ENCODE measurements at regions not wholly inside any gene's neighbourhood (a gene's known extent, or its start where the extent isn't known, plus 50 kb on each side); places are given as distances from the start of the nearest gene placed in this dataset.

GRCh38 chr4:96103086-96103485, 263.2 kb downstream of the PDHA2 start:
- TF ChIP-seq, protein P1, sequence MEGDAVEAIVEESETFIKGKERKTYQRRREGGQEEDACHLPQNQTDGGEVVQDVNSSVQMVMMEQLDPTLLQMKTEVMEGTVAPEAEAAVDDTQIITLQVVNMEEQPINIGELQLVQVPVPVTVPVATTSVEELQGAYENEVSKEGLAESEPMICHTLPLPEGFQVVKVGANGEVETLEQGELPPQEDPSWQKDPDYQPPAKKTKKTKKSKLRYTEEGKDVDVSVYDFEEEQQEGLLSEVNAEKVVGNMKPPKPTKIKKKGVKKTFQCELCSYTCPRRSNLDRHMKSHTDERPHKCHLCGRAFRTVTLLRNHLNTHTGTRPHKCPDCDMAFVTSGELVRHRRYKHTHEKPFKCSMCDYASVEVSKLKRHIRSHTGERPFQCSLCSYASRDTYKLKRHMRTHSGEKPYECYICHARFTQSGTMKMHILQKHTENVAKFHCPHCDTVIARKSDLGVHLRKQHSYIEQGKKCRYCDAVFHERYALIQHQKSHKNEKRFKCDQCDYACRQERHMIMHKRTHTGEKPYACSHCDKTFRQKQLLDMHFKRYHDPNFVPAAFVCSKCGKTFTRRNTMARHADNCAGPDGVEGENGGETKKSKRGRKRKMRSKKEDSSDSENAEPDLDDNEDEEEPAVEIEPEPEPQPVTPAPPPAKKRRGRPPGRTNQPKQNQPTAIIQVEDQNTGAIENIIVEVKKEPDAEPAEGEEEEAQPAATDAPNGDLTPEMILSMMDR (conservative IDR thresholded peaks at IDR 0.05; ENCODE audit: low read depth, low read length): no peak
- DNase-seq (ENCODE audit: low read depth): no peak
- no peak overlapping the region for H3K4me3 ChIP-seq (ENCODE audit: low read depth, low read length)

DNA sequence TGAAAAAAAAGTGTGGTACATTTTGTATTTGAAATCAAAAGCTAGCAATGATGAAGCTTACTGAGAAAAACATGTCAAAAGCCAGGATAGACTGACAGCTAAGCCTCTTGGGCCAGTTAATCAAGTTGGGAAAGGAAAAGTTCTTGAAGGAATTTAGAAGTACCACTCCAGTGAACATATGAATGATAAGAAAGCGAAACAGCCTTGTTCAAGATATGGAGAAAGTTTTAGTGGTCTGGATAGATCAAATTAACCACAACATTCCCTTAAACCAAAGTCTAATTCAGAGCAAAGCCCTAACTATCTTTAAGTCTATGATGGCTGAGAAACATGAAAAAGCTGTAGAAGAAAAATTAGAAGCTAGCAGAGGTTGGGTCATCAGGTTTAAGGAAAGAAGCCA, 268.3 kb downstream of the PDHA2 start:
- DNase-seq (ENCODE audit: low read depth): no peak
- H3K4me3 ChIP-seq (ENCODE audit: low read depth, low read length): no peak overlapping the region
- TF ChIP-seq, protein P1 (conservative IDR thresholded peaks at IDR 0.05; ENCODE audit: low read depth, low read length): no peak

- TF ChIP-seq, protein P1 (conservative IDR thresholded peaks at IDR 0.05; ENCODE audit: low read depth, low read length): no peak
- DNase-seq (ENCODE audit: low read depth): no peak
- no peak overlapping the region for H3K4me3 ChIP-seq (ENCODE audit: low read depth, low read length)
Measured at GRCh38 chr4:96112631-96113030, 272.7 kb downstream of the PDHA2 start.

DNA sequence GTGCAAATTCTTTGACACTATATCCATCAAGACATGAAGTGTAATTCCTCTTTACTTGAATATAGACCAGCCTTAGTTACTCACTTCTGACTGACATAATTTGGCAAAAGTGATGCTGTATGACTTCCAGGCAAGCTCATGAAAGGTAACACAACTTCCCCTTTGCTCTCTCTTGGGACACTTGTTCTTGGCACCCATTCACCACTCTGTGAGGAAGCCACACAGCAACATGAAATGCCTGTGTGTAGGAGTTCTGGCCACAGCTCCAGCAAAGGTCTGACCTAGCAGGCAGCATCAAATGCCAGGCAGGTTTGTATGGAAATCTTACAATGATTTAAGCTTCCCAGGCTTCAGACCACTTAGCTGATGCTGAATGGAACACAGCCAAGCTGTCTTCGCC, 280.3 kb downstream of the PDHA2 start:
- no peak overlapping the region for H3K4me3 ChIP-seq (ENCODE audit: low read depth, low read length)
- DNase-seq (ENCODE audit: low read depth): no peak
- TF ChIP-seq, protein P1 (conservative IDR thresholded peaks at IDR 0.05; ENCODE audit: low read depth, low read length): no peak

- no peak overlapping the region for H3K4me3 ChIP-seq (ENCODE audit: low read depth, low read length)
- no peak for DNase-seq (ENCODE audit: low read depth)
- TF ChIP-seq, protein P1 (conservative IDR thresholded peaks at IDR 0.05; ENCODE audit: low read depth, low read length): no peak
Measured at GRCh38 chr4:96126227-96126626, 286.3 kb downstream of the PDHA2 start.

DNA sequence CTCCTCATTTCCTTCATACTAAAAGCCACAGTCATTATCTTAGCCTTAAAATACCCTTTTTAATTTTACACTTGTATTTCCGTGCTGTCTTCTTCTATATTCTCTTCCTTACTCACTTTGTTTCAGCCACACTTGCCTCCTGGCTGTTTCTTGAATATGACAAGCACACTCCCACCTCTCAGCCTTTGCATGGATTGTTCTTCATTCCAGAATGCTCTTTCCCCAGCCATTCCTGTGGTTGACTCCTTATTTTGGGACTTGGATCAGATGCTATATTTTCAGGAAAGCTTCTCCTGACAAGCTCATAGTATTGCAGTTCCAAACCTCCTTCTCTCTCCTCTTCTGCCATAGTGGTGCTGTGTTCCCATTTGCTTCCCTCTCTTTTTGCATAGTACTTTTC, 291.3 kb downstream of the PDHA2 start:
- DNase-seq (ENCODE audit: low read depth): no peak
- no peak overlapping the region for H3K4me3 ChIP-seq (ENCODE audit: low read depth, low read length)
- TF ChIP-seq, protein P1 (conservative IDR thresholded peaks at IDR 0.05; ENCODE audit: low read depth, low read length): no peak

DNA sequence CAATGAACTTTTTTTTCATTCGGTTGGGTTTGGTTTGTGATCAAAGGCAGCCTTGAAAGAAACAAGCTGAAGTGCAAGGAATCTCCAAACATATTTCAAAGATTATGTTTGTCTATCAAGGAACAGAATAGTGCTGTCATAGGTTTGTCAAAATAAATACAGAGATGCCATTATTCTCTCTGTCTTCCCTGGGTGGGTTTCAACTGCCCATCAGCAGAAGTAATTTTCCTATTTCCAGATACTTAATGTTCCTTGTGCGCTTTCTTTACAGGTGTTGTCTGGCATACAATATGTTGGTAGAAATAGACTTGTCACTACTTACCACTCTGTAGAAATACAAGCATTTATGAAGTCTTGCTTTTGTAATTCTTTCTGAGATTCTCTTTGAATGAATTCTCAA, 294.9 kb downstream of the PDHA2 start:
- no peak overlapping the region for H3K4me3 ChIP-seq (ENCODE audit: low read depth, low read length)
- TF ChIP-seq, protein P1 (conservative IDR thresholded peaks at IDR 0.05; ENCODE audit: low read depth, low read length): no peak
- DNase-seq (ENCODE audit: low read depth): no peak
